Occipital lobe (tissue), 1 donor: ENCODE measurements at regions not wholly inside any gene's neighbourhood (a gene's known extent, or its start where the extent isn't known, plus 50 kb on each side); places are given as distances from the start of the nearest gene placed in this dataset.
"Not testable (repeated sequence)": the region's sequence is repeated elsewhere in the genome, so short reads cannot be mapped to it uniquely, and the experiment has no call there.

Experiments
- DNase-seq: peaks from one replicate; lab custom pipeline; 2025; lab: John Stamatoyannopoulos, UW

DNA sequence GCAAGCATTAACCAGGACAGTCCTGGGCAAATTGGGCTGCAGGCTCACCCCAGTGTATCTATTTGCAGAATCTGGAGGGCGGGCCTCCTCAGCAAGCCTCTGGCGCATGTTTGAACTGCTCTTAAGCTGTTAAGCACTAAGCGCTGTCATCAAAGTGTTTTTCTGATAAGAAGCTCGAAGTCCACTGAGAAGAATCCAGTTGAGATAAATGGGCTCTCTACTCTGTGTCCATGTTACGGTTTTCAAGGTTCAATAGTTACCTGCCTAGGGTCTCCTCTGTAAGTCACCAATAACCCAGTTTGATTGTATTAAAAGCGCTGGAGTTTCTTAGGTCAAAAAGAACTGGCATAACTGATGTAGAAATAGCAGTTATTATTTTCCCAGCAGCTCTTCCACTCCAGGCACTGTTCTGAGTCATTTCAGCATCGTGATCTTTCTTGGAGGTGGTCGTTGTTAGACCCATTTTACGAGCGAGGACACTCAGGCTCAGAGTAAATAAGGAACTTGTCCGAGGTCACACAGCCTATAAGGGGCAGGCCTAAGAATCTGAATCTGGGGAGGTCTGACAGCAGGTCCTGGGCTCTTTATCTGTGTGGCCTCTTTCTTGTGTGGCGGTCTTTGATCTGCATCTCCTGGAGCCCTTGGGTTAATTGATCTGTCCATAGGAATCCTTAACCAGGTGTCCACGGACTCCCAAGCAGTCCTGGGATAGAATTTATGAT lies 207.4 kb upstream of the ZNF217 start:
- no peak for DNase-seq

- no peak for DNase-seq
These were observed 206.8 kb upstream of the ZNF217 start for GRCh38 chr20:53800418-53800817.

DNA sequence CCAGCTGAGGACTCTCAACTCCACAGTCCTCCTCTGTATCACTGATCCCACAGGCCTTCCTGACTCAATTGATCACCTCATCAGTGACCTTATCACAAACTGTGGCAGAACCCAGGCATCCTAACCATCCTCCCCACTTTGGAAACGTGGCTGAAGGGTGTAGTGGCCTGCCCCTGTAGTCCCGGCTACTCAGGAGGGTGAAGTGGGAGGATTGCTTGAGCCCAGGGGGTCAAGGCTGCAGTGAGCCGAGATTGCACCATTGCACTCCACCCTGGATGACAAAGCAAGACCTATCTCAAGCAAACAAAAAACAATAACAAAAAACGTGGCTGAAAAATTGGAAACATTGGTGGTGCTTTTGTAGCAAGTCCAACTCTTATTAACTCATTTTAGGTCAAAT lies 203.4 kb upstream of the ZNF217 start:
- DNase-seq = no peak

DNA sequence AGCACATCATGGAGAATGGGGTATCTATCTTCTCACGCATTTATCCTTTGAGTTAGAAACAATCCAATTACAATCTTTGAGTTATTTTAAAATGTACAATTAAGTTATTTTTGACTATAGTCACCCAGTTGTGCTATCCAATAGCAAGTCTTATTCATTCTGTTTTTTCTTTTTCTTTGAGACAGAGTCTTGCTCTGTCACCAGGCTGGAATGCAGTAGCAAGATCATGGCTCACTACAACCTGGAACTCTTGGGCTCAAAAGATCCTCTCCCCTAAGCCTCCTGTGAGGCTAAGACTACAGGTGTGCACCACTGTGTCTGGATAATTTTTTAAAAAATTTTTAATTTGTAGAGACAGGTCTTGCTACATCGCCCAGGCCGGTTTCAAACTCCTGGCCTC lies 201.5 kb upstream of the ZNF217 start:
- DNase-seq = no peak

DNA sequence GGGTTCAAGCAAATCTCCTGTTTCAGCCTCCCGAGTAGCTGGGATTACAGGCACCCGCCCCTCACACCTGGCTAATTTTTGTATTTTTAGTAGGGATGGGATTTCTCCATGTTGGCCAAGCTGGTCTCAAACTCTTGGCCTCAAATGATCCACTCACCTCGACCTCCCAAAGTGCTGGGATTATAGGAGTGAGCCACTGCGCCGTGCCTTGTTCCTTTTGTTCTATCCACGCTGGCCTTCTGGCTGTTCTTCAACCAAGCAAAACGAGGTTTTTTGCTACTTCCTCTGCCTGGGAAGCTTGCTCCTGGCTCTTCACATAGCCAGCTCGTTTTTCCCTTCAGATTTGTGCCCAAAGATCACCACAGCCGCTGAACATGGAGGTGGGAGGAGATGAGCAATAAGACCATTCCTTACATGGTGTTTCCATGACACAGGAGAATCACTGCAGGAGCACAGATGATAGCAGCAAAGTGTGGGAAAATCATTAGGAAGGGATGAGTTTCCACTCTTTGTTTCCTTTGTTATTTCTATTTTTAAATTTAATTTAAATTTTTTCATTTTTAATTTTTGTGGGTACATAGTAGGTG lies 201.0 kb upstream of the ZNF217 start:
- DNase-seq = no peak

GRCh38 chr20:53793783-53794383 lies 200.2 kb upstream of the ZNF217 start:
- DNase-seq = no peak

- DNase-seq = no peak
These were observed 199.4 kb upstream of the ZNF217 start for GRCh38 chr20:53792946-53793536.

- no peak for DNase-seq
These were observed 196.5 kb upstream of the ZNF217 start for GRCh38 chr20:53789989-53790675.

- DNase-seq = no peak
These were observed 194.8 kb upstream of the ZNF217 start for GRCh38 chr20:53788253-53789022.

- not testable (repeated sequence) for DNase-seq
These were observed 193.9 kb upstream of the ZNF217 start for GRCh38 chr20:53787491-53787931.

- DNase-seq = no peak
These were observed 193.0 kb upstream of the ZNF217 start for GRCh38 chr20:53786445-53787267.

DNA sequence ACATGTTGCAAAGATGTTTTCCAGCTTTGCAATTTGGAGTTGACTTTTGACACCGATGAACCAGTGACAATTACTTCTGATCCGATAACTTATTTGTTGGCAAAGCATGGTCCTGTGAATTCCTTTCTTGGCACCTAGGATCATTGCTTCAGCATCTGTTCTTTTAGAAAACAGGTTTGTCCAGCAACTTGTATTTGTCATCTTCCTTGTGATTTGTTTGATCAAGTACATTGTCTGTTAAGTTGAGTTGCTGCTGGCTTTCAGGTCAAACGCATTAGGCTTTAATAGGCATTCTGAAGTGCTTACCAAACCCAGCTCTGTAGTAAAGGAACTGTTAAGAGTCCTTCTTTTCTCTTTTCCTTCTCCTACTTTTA lies 192.4 kb upstream of the ZNF217 start:
- DNase-seq = no peak

DNA sequence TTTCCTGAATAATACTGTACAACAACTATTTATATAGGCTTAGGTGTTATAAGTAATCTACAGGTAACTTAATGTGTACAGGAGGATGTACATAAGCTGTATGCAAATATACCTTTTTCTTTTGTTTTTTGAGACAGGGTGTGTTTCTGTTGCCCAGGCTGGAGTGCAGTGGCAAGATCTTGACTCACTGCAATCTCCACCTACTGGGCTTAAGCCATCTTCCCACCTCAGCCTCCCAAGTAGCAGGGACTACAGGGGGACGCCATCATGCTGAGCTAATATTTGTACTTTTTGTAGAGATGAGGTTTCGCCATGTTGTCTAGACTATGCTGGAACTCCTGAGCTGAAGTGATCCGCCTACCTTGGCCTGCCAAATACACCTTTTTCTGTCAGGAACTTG lies 191.7 kb upstream of the ZNF217 start:
- no peak for DNase-seq

GRCh38 chr20:53783768-53784167 lies 190.1 kb upstream of the ZNF217 start:
- DNase-seq = no peak

DNA sequence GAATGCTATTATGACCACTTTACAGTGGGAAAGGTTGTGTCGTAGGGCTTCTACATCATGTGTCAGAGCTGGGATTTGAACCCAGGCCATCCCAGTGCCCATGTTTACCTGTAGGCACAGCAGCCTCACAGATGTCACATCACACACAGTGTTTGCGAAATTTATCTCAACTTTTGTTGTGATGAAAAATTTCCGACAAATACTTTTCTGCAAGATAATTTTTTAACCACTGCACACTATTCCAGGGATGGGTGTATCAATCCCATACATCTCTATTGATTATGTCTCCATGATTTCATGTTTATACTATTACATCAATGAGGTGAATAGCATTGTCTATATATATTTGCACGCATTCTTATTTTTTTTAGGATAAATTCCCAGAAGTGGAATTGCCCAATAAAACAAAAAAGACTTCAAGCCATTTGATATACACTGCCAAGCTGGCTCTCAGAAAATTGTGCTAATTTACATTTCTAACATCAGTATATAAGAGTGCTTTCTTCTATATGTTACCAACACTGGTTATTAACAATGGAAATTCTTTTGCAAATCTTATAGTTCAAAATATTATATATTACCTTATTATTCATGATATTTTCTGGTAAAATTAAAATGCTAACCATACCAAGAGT lies 189.1 kb upstream of the ZNF217 start:
- no peak for DNase-seq

- DNase-seq = no peak
These were observed 186.2 kb upstream of the ZNF217 start for GRCh38 chr20:53779822-53780221.

DNA sequence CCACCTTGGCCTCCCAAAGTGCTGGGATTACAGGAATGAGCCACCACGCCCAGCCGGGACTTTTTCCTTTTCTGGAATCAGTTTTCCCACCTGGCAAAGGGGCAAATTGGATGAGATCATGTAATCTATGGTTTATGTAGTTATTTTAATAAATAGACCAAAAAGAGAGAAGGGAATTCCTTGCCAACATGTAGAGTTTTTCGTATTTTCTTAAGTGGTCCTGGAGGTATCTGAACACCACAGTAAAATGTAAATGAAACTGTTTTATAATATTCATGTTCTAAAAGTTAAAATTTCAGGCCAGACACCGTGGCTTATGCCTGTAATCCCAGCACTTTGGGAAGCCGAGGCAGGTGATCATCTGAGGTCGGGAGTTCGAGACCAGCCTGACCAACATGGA lies 185.1 kb upstream of the ZNF217 start:
- no peak for DNase-seq

- DNase-seq = no peak
These were observed 184.4 kb upstream of the ZNF217 start for GRCh38 chr20:53778041-53778516.

DNA sequence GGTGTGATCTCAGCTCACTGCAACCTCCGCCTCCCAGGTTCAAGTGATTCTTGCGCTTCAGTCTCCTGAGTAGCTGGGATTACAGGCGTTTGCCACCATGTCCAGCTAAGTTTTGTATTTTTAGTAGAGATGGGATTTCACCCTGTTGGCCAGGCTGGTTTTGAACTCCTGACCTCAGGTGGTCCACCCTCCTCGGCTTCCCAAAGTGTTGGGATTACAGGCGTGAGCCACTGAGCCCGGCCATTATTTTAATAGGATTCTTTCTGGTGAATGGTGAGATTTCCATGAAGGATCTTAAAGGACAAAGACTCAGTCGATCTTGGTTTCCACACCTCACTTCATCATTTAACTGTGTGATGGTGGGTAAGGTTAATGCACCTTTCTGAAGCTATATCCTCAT lies 183.8 kb upstream of the ZNF217 start:
- not testable (repeated sequence) for DNase-seq

- no peak for DNase-seq
These were observed 183.2 kb upstream of the ZNF217 start for GRCh38 chr20:53776858-53777257.
